ENCODE measurements at regions not wholly inside any gene's neighbourhood (a gene's known extent, or its start where the extent isn't known, plus 50 kb on each side); places are given as distances from the start of the nearest gene placed in this dataset.

- TF ChIP-seq TCF12 (IDR thresholded peaks at IDR 0.05; ENCODE audit: low read depth): no peak
- TF ChIP-seq YY1 (IDR thresholded peaks at IDR 0.05; ENCODE audit: low read depth): no peak
- no peak for TF ChIP-seq CEBPB (IDR thresholded peaks at IDR 0.05)
- TF ChIP-seq NFIC (IDR thresholded peaks at IDR 0.05): no peak
- TF ChIP-seq RAD21 (IDR thresholded peaks at IDR 0.05; ENCODE audit: low read depth): no peak
- no peak for TF ChIP-seq MAX (IDR thresholded peaks at IDR 0.05)
- no peak for TF ChIP-seq TAF1 (IDR thresholded peaks at IDR 0.05; ENCODE audit: low read depth)
- no peak for TF ChIP-seq FOXM1 (IDR thresholded peaks at IDR 0.05; ENCODE audit: borderline replicate concordance, low read depth)
These were observed 1332.4 kb downstream of the AACS start for GRCh38 chr12:126397660-126398059.
